NCI-H1694 (cell line): ENCODE measurements at regions not wholly inside any gene's neighbourhood (a gene's known extent, or its start where the extent isn't known, plus 50 kb on each side); places are given as distances from the start of the nearest gene placed in this dataset.

ENCODE experiments used
- DNase-seq: peaks from one replicate; lab custom pipeline; 2025; lab: John Stamatoyannopoulos, UW

- DNase-seq: peak; percentile 64
Observed at GRCh38 chr21:33155422-33155821, 74.3 kb upstream of the IFNAR2 start.

GRCh38 chr21:33157303-33157702, 72.4 kb upstream of the IFNAR2 start:
- no peak for DNase-seq

DNA sequence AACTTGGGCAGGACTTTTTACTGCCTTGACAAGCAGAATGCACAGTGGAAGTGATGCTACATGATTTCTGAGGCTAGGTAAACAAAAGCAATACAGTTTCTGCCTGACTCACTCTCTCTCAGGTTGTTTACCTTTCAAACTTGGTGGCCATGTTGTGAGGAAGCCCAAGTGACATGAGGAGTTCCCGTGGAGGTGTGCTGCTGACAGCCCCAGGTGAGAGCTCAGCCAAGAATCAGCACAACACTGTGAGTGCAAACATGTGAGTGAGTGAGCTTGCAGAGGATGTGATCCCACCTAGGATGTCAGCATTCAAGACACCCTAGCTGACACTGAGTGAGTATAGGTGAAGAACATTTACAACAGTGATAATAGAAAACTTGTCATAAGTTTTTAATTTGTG, 71.1 kb upstream of the IFNAR2 start:
- no peak for DNase-seq

- no peak for DNase-seq
Observed at GRCh38 chr21:33162436-33162951, 67.2 kb upstream of the IFNAR2 start.

- peak; percentile 48 for DNase-seq
Observed at GRCh38 chr21:33168886-33169285, 60.9 kb upstream of the IFNAR2 start.

- DNase-seq: no peak
Observed at GRCh38 chr21:33169359-33169758, 60.4 kb upstream of the IFNAR2 start.

DNA sequence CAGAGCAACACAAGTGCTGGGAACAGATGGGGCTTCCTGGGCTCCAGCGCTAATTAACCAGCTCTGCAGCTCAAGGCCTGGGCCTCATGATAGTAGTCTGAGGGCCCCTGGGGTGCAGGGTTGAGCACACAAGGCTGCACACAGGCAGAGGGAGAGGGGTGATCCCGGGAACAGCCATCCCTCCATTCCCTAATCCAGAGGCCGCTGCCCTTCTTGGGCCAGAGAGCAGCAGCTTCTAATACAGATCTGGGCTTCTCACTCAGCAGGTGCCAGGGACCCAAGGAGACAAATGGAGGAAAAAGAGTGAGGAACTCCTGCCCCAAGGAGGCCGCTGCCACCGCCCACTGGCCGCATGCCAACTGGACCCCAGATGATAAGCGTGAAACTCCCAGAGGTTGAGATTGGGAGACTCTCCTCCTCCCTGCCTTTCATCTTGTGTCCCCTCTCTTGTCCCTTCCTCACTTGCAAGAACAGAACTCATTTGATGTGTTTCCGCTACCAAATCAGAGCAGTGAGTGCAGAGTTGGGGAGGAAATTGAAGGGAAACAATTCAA, 58.0 kb upstream of the IFNAR2 start:
- peak; percentile 60 for DNase-seq

DNA sequence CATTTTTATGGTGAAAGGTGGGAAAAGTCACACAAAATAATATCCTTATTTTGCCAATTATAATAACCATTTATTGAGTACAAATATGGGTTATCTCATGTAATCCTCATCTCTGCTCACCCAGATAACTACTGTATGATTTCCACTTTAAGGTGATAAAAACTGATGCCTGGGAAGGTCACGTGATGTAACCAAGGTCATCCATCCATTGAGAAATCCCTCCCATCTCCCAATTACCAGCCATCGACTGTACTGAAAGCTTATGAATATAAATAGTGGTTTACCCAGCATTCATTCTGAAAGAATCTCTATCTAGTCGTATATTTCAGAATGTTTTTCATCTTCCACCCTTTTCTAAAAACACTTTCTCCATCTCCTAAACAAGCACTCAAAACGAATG, 55.0 kb upstream of the IFNAR2 start:
- no peak for DNase-seq
